SK-N-SH treated with all-trans-retinoic acid at 6 μM for 48 hours (cell line): ENCODE measurements at regions not wholly inside any gene's neighbourhood (a gene's known extent, or its start where the extent isn't known, plus 50 kb on each side); places are given as distances from the start of the nearest gene placed in this dataset.

Experiments
- ATAC-seq: fragments of 200-7000 bp; cut with Tn5 transposase; 3 replicates; pipeline ENCODE4 v1.9.1; 2020; ENCODE audit warnings: mild to moderate bottlenecking, moderate library complexity
- ARNTL ChIP-seq: fragments of 450-650 bp; formaldehyde crosslinking; IDR thresholded peaks from 2 replicates; pipeline ENCODE4 v1.5.0; 2020; ENCODE audit warnings: low read depth, mild to moderate bottlenecking, moderate library complexity, borderline replicate concordance
- BACH2 ChIP-seq: fragments of 250-450 bp; sonication (Bioruptor Pico); IDR thresholded peaks from 2 replicates; pipeline ENCODE4 v1.9.0; 2021; ENCODE audit warnings: mild to moderate bottlenecking, borderline replicate concordance
- CREB5 ChIP-seq: fragments of 250-450 bp; sonication (Bioruptor Pico); IDR thresholded peaks from 2 replicates; pipeline ENCODE4 v1.5.1; 2020; ENCODE audit warnings: low read depth, mild to moderate bottlenecking, moderate library complexity
- CSDC2 ChIP-seq: fragments of 250-450 bp; sonication (Bioruptor Pico); IDR thresholded peaks from 2 replicates; pipeline ENCODE4 v1.5.0; 2020; ENCODE audit warnings: mild to moderate bottlenecking, moderate library complexity
- CSRNP3 ChIP-seq: fragments of 250-450 bp; sonication (Bioruptor Pico); IDR thresholded peaks from 2 replicates; pipeline ENCODE4 v1.5.1; 2021; ENCODE audit warnings: mild to moderate bottlenecking, moderate library complexity
- ESRRG ChIP-seq: fragments of 250-450 bp; sonication (Bioruptor Pico); IDR thresholded peaks from 2 replicates; pipeline ENCODE4 v1.6.1; 2021; ENCODE audit warnings: mild to moderate bottlenecking
- GLIS3 ChIP-seq: fragments of 250-450 bp; sonication (Bioruptor Pico); IDR thresholded peaks from 2 replicates; pipeline ENCODE4 v1.5.0; 2020; ENCODE audit warnings: mild to moderate bottlenecking, moderate library complexity
- ISL1 ChIP-seq: fragments of 250-450 bp; sonication (Bioruptor Pico); IDR thresholded peaks from 2 replicates; pipeline ENCODE4 v2.1.2; 2022; ENCODE audit warnings: mild to moderate bottlenecking, moderate library complexity
- OSR1 ChIP-seq: fragments of 250-450 bp; sonication (Bioruptor Pico); IDR thresholded peaks from 2 replicates; pipeline ENCODE4 v1.8.0; 2022; ENCODE audit warnings: moderate library complexity, mild to moderate bottlenecking, inconsistent platforms
- PATZ1 ChIP-seq: fragments of 250-450 bp; sonication (Bioruptor Pico); IDR thresholded peaks from 2 replicates; pipeline ENCODE4 v1.8.0; 2020; ENCODE audit warnings: mild to moderate bottlenecking, moderate library complexity, borderline replicate concordance
- POU6F1 ChIP-seq: fragments of 250-450 bp; sonication (Bioruptor Pico); IDR thresholded peaks from 2 replicates; pipeline ENCODE4 v1.8.0; 2021; ENCODE audit warnings: low read depth, mild to moderate bottlenecking, moderate library complexity, borderline replicate concordance
- PPARA ChIP-seq: fragments of 250-450 bp; sonication (Bioruptor Pico); IDR thresholded peaks from 2 replicates; pipeline ENCODE4 v1.5.0; 2020; ENCODE audit warnings: mild to moderate bottlenecking, borderline replicate concordance
- RARB ChIP-seq: fragments of 250-450 bp; sonication (Bioruptor Pico); IDR thresholded peaks from 2 replicates; pipeline ENCODE4 v1.8.0; 2021; ENCODE audit warnings: mild to moderate bottlenecking, moderate library complexity
- TCF4 ChIP-seq: fragments of 250-450 bp; sonication (Bioruptor Pico); IDR thresholded peaks from 2 replicates; pipeline ENCODE4 v1.8.0; 2021; ENCODE audit warnings: mild to moderate bottlenecking, moderate library complexity, borderline replicate concordance
- TOX ChIP-seq: fragments of 250-450 bp; sonication (Bioruptor Pico); IDR thresholded peaks from 2 replicates; pipeline ENCODE4 v1.8.0; 2021; ENCODE audit warnings: mild to moderate bottlenecking, moderate library complexity, borderline replicate concordance
- ZC3H10 ChIP-seq: fragments of 250-450 bp; sonication (Bioruptor Pico); IDR thresholded peaks from 2 replicates; pipeline ENCODE4 v1.5.1; 2021; ENCODE audit warnings: mild to moderate bottlenecking, moderate library complexity
- ZFP30 ChIP-seq: fragments of 450-650 bp; formaldehyde crosslinking; IDR thresholded peaks from 2 replicates; pipeline ENCODE4 v1.5.0; 2022; ENCODE audit warnings: mild to moderate bottlenecking, moderate library complexity
- ZNF565 ChIP-seq: fragments of 450-650 bp; formaldehyde crosslinking; conservative IDR thresholded peaks from 2 replicates; pipeline ENCODE4 v1.5.0; 2020; ENCODE audit warnings: low read depth, mild to moderate bottlenecking, moderate library complexity
- ZNF70 ChIP-seq: fragments of 450-650 bp; formaldehyde crosslinking; IDR thresholded peaks from 2 replicates; pipeline ENCODE4 v1.5.0; 2020; ENCODE audit warnings: mild to moderate bottlenecking, moderate library complexity
- ZNF8 ChIP-seq: fragments of 450-650 bp; formaldehyde crosslinking; IDR thresholded peaks from 2 replicates; pipeline ENCODE4 v1.5.0; 2020; ENCODE audit warnings: mild to moderate bottlenecking, moderate library complexity

GRCh38 chr9:90010793-90011192 lies 406.0 kb downstream of the GADD45G start:
- ATAC-seq, result no peak
- no peak for TF ChIP-seq POU6F1 (CRISPR knock-in tag)
- TF ChIP-seq TCF4, result no peak
- TF ChIP-seq ZNF565 (CRISPR knock-in tag), result no peak
- TF ChIP-seq CSDC2 (CRISPR knock-in tag), result no peak
- no peak for TF ChIP-seq CSRNP3 (CRISPR knock-in tag)
- no peak for TF ChIP-seq ZNF70 (CRISPR knock-in tag)
- no peak for TF ChIP-seq RARB (CRISPR knock-in tag)
- no peak for TF ChIP-seq BACH2
- no peak for TF ChIP-seq PATZ1
- no peak for TF ChIP-seq OSR1 (CRISPR knock-in tag)
- no peak for TF ChIP-seq CREB5
- TF ChIP-seq, all 23 proteins: peak for 0

- ATAC-seq, result no peak
- TF ChIP-seq ZNF565 (CRISPR knock-in tag), result no peak
- TF ChIP-seq ISL1 (CRISPR knock-in tag), result no peak
- TF ChIP-seq BACH2, result no peak
Observed at GRCh38 chr9:90012949-90013348, 408.1 kb downstream of the GADD45G start.

GRCh38 chr9:90013778-90014177 lies 409.0 kb downstream of the GADD45G start:
- ATAC-seq, result no peak
- TF ChIP-seq ZFP30 (no peak), POU6F1 (CRISPR knock-in tag) (no peak), PPARA (CRISPR knock-in tag) (no peak), GLIS3 (no peak), ESRRG (CRISPR knock-in tag) (no peak), ZNF565 (CRISPR knock-in tag) (no peak), ZNF8 (CRISPR knock-in tag) (no peak), CSRNP3 (CRISPR knock-in tag) (no peak), CSDC2 (CRISPR knock-in tag) (no peak), ZC3H10 (CRISPR knock-in tag) (no peak), ARNTL (CRISPR knock-in tag) (no peak), TOX (CRISPR knock-in tag) (no peak), OSR1 (CRISPR knock-in tag) (no peak), PATZ1 (no peak), CREB5 (no peak), RARB (CRISPR knock-in tag) (no peak), TCF4 (no peak), BACH2 (no peak)
- TF ChIP-seq, all 23 proteins: peak for 0
